Esophagus squamous epithelium (tissue), 4 donors: ENCODE measurements at regions not wholly inside any gene's neighbourhood (a gene's known extent, or its start where the extent isn't known, plus 50 kb on each side); places are given as distances from the start of the nearest gene placed in this dataset.

Experiments used
- POLR2A ChIP-seq, 4 donors: fragments of 450-650 bp; IDR thresholded peaks; one replicate each; pipeline ENCODE4 v1.6.1; 2017; ENCODE audit warnings: antibody characterized with exemption in 4 of 4, mild to moderate bottlenecking in 4 of 4, moderate library complexity in 3 of 4
- TF ChIP-seq, protein P1 (sequence below), 6 experiments: fragments of 450-650 bp in 4 of 6; fragments of 200-600 bp in 2 of 6; sonication (generic) in 2 of 6; IDR thresholded peaks; one replicate each; pipeline ENCODE4 v1.5.1; 2016 to 2019; ENCODE audit warnings: antibody characterized with exemption in 6 of 6, mild to moderate bottlenecking in 4 of 6, moderate library complexity in 4 of 6

DNA sequence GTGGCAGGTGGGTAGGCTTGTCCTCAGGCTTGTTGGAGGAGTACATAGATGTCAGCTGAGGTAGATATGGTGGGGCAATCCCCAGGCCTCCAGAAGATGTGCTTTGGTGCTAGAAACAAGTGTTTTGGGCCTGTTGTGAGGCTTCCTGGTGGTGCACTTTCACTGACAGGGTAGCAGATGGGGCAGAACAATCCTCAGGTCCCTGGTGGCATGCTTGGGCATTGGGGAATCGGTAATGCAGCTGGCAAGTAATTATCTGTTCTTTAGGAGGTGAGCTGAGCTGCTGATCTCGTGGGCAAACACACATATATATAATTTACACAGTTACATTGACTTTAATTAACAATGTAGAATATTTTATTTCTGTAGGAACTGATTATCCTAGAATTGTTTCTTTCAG lies 458.7 kb downstream of the BMP2 start:
- TF ChIP-seq, protein P1, sequence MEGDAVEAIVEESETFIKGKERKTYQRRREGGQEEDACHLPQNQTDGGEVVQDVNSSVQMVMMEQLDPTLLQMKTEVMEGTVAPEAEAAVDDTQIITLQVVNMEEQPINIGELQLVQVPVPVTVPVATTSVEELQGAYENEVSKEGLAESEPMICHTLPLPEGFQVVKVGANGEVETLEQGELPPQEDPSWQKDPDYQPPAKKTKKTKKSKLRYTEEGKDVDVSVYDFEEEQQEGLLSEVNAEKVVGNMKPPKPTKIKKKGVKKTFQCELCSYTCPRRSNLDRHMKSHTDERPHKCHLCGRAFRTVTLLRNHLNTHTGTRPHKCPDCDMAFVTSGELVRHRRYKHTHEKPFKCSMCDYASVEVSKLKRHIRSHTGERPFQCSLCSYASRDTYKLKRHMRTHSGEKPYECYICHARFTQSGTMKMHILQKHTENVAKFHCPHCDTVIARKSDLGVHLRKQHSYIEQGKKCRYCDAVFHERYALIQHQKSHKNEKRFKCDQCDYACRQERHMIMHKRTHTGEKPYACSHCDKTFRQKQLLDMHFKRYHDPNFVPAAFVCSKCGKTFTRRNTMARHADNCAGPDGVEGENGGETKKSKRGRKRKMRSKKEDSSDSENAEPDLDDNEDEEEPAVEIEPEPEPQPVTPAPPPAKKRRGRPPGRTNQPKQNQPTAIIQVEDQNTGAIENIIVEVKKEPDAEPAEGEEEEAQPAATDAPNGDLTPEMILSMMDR (IDR thresholded peaks at IDR 0.05), result no peak
- TF ChIP-seq POLR2A (IDR thresholded peaks at IDR 0.05), result no peak
